IMR-90 (cell line): ENCODE measurements at regions not wholly inside any gene's neighbourhood (a gene's known extent, or its start where the extent isn't known, plus 50 kb on each side); places are given as distances from the start of the nearest gene placed in this dataset.

Experiments
- ATAC-seq: fragments of 200-7000 bp; cut with Tn5 transposase; 2 replicates; pipeline ENCODE4 v1.9.1; 2020; ENCODE audit warnings: low read depth, mild to moderate bottlenecking, moderate library complexity
- BruUV-seq: library from RNA; stranded (reverse); fragments of 400-500 nt; replicated peaks from 2 replicates; lab custom pipeline; 2021; lab: Mats Ljungman, UMichigan
- CTCF ChIA-PET: fragments of 300-600 bp; formaldehyde crosslinking; extraction: SDS; loops from one replicate; lab custom pipeline; 2021; ENCODE audit warnings: antibody characterized with exemption; lab: Yijun Ruan, JAX
- POLR2A ChIA-PET: fragments of 300-600 bp; sonication (Branson Sonifier 250); formaldehyde crosslinking; loops from one replicate; lab custom pipeline; 2022; ENCODE audit warnings: antibody characterized with exemption; ENCODE audit not compliant: unreplicated experiment; lab: Charles Lee
- DNase-seq: peaks from one replicate; pipeline ENCODE4 v3.0.0; 2013
- H2AFZ ChIP-seq: replicated peaks from 2 replicates; pipeline ENCODE3; 2013; ENCODE audit warnings: low read length, mild to moderate bottlenecking; ENCODE audit not compliant: poor library complexity
- H2AK5ac ChIP-seq: 2 replicates; pipeline ENCODE4 v1.6.1; 2013; ENCODE audit warnings: low read depth, low read length, inconsistent platforms
- H2AK9ac ChIP-seq: replicated peaks from 2 replicates; pipeline ENCODE3; 2013; ENCODE audit warnings: mild to moderate bottlenecking, low read depth, low read length, moderate library complexity; ENCODE audit not compliant: poor library complexity
- H2BK120ac ChIP-seq: 2 replicates; pipeline ENCODE4 v1.6.1; 2013; ENCODE audit warnings: low read depth, low read length, inconsistent platforms
- H2BK15ac ChIP-seq: 3 replicates; pipeline ENCODE4 v1.6.1; 2013; ENCODE audit warnings: low read depth, low read length, inconsistent platforms
- H2BK20ac ChIP-seq: 2 replicates; pipeline ENCODE4 v1.6.1; 2013; ENCODE audit warnings: low read depth, mild to moderate bottlenecking, inconsistent platforms, low read length, moderate library complexity
- H2BK5ac ChIP-seq: 2 replicates; pipeline ENCODE4 v1.6.1; 2013; ENCODE audit warnings: mild to moderate bottlenecking, low read depth, low read length, inconsistent platforms; ENCODE audit not compliant: poor library complexity, severe bottlenecking
- H3K14ac ChIP-seq: replicated peaks from 2 replicates; pipeline ENCODE4 v1.6.1; 2013; ENCODE audit warnings: low read depth, low read length, inconsistent platforms
- H3K18ac ChIP-seq: 2 replicates; pipeline ENCODE4 v1.6.1; 2013; ENCODE audit warnings: low read depth, low read length, control low read depth
- H3K23ac ChIP-seq: 2 replicates; pipeline ENCODE4 v1.6.1; 2013; ENCODE audit warnings: low read depth, low read length, inconsistent platforms
- H3K27ac ChIP-seq: 2 replicates; pipeline ENCODE4 v1.5.1; 2013; ENCODE audit warnings: mild to moderate bottlenecking, control low read depth, low read length; ENCODE audit not compliant: insufficient read depth
- H3K27me3 ChIP-seq: 2 replicates; pipeline ENCODE4 v1.6.1; 2013; ENCODE audit warnings: low read length; ENCODE audit not compliant: control insufficient read depth, insufficient read depth
- H3K36me3 ChIP-seq: 2 replicates; pipeline ENCODE4 v1.6.1; 2013; ENCODE audit warnings: low read length, mixed read lengths; ENCODE audit not compliant: control insufficient read depth, insufficient read depth
- H3K4ac ChIP-seq: 2 replicates; pipeline ENCODE4 v1.6.1; 2013; ENCODE audit warnings: low read depth, low read length, inconsistent platforms
- H3K4me1 ChIP-seq: 2 replicates; pipeline ENCODE4 v1.6.1; 2013; ENCODE audit warnings: low read length, mixed read lengths; ENCODE audit not compliant: control insufficient read depth, insufficient read depth
- H3K4me2 ChIP-seq: 2 replicates; pipeline ENCODE4 v1.6.1; 2013; ENCODE audit warnings: low read depth, mild to moderate bottlenecking, control low read depth, low read length, moderate library complexity
- H3K4me3 ChIP-seq: 2 replicates; pipeline ENCODE4 v1.5.1; 2013; ENCODE audit warnings: low read depth, mild to moderate bottlenecking, control low read depth, low read length, moderate library complexity; ENCODE audit not compliant: insufficient read depth
- H3K56ac ChIP-seq: 2 replicates; pipeline ENCODE4 v1.6.1; 2013; ENCODE audit warnings: low read length, inconsistent platforms; ENCODE audit not compliant: insufficient read depth; ENCODE audit errors: extremely low read depth
- H3K79me1 ChIP-seq, 2 experiments: 2 replicates each; pipeline ENCODE4 v1.6.1; 2013; ENCODE audit warnings: low read length in 2 of 2, inconsistent platforms in 1 of 2, low read depth in 1 of 2
- H3K9ac ChIP-seq: 2 replicates; pipeline ENCODE4 v1.6.1; 2013; ENCODE audit warnings: low read depth, low read length, control low read depth
- H3K9me1 ChIP-seq: 2 replicates; pipeline ENCODE4 v1.6.1; 2013; ENCODE audit warnings: low read length, inconsistent platforms; ENCODE audit not compliant: insufficient read depth
- H3K9me3 ChIP-seq: 2 replicates; pipeline ENCODE4 v1.6.1; 2013; ENCODE audit warnings: low read length; ENCODE audit not compliant: control insufficient read depth, insufficient read depth
- H4K20me1 ChIP-seq: 2 replicates; pipeline ENCODE4 v1.6.1; 2013; ENCODE audit warnings: low read length, inconsistent platforms; ENCODE audit not compliant: insufficient read depth
- H4K5ac ChIP-seq: 2 replicates; pipeline ENCODE4 v1.6.1; 2013; ENCODE audit warnings: mild to moderate bottlenecking, low read depth, low read length, control low read depth
- H4K8ac ChIP-seq, 2 experiments: 2 replicates each; pipeline ENCODE4 v1.6.1; 2013; ENCODE audit warnings: low read depth in 2 of 2, low read length in 2 of 2, control low read depth in 1 of 2, inconsistent platforms in 1 of 2
- H4K91ac ChIP-seq: 2 replicates; pipeline ENCODE4 v1.6.1; 2013; ENCODE audit warnings: low read depth, low read length, inconsistent platforms; ENCODE audit not compliant: insufficient read depth
- CTCF ChIP-seq: conservative IDR thresholded peaks from 2 replicates; pipeline ENCODE4 v1.5.1; 2012; ENCODE audit warnings: mild to moderate bottlenecking, low read depth, low read length, improper control_type of control experiment
- NFE2L2 ChIP-seq: fragments of 150-350 bp; IDR thresholded peaks from 2 replicates; pipeline ENCODE4 v1.6.1; 2016; ENCODE audit warnings: low read depth, mild to moderate bottlenecking, low read length
- WGBS, 2 experiments: methylation state at CpG; one replicate each; pipeline versions ENCODE4 v1.1.5 to v1.1.7; 2013; ENCODE audit warnings: missing lambda C conversion rate in 2 of 2; ENCODE audit not compliant: insufficient read length in 1 of 2; ENCODE audit errors: extremely low coverage in 2 of 2; 5-methylcytosine and 5-hydroxymethylcytosine counted together
- dilution Hi-C: fragments of 300-500 bp; cut with HindIII; formaldehyde crosslinking; loops from one replicate; pipeline ENCODE4 v1.14.3; 2018; ENCODE audit warnings: low sequenced_read_pairs; ENCODE audit not compliant: unreplicated experiment
- in situ Hi-C: fragments of 300-500 bp; cut with MboI; formaldehyde crosslinking; loops from 3 replicates; pipeline ENCODE4 v1.14.3; 2019; ENCODE audit warnings: low sequenced_read_pairs, inconsistent platforms, mixed read lengths
- intact Hi-C: fragments of 100-400 bp; cut with micrococcal nuclease; formaldehyde crosslinking; loops from 2 replicates; pipeline ENCODE4 v1.10.0; 2022

- Histone ChIP-seq H3K4me3 (no peak overlapping the region), H2BK15ac (no peak overlapping the region), H2BK5ac (no peak overlapping the region), H3K9me3 (no peaks in the 10 kb centered on the region), H2AK5ac (no peak overlapping the region), H3K4me1 (peaks cover 6% of the 10 kb centered on the region; the same call in 1 of the 2 replicates), H4K8ac (no peak overlapping the region), H3K9ac (no peak overlapping the region), H3K18ac (peak overlapping the region; percentile 70; the same call in 1 of the 2 replicates), H3K9me1 (no peaks in the 10 kb centered on the region), H4K20me1 (no peaks in the 10 kb centered on the region), H3K27ac (no peak overlapping the region), H2AFZ (no peak overlapping the region), H4K91ac (no peak overlapping the region), H3K79me1 (no peaks in the 10 kb centered on the region), H4K5ac (peak overlapping the region; percentile 55; the same call in 1 of the 2 replicates), H3K36me3 (no peaks in the 10 kb centered on the region), H2AK9ac (no peak overlapping the region), H3K4me2 (peak overlapping the region; percentile 34; the same call in 1 of the 2 replicates), H2BK20ac (no peak overlapping the region), H3K14ac (no peak overlapping the region), H3K23ac (no peak overlapping the region), H3K56ac (no peak overlapping the region), H2BK120ac (no peak overlapping the region; the same call in 1 of the 2 replicates), H3K4ac (no peak overlapping the region), H3K27me3 (no peaks in the 10 kb centered on the region)
- peak; percentile 58 for DNase-seq
- TF ChIP-seq NFE2L2 (no peak), CTCF (0 out of 2 replicates have a peak, but pooled peaks have one; percentile 5)
- no CpG with 5 or more reads among the region's 2 CpGs for WGBS, 2 experiments
- ChIA-PET POLR2A (no interaction called here), CTCF (no interaction called here)
- ATAC-seq: peak; percentile 72
- intact Hi-C loops (loop anchor here (10.0 kb wide), 1 partner anchor 476 kb away; no protein-coding TSS in a partner anchor), in situ Hi-C loops (no loop called here), dilution Hi-C loops (no loop called here)
- BruUV-seq: no TSS peak
Observed at GRCh38 chr4:14130551-14130950, 503.0 kb upstream of the BOD1L1 start.
